GM19438 (cell line): ENCODE measurements at regions not wholly inside any gene's neighbourhood (a gene's known extent, or its start where the extent isn't known, plus 50 kb on each side); places are given as distances from the start of the nearest gene placed in this dataset.

Source experiments
- ATAC-seq: cut with Tn5 transposase; IDR thresholded peaks from one replicate; pipeline ENCODE4 v1.9.1; 2021; ENCODE audit warnings: low read depth; ENCODE audit not compliant: unreplicated experiment

- ATAC-seq = no peak
These were observed 106.7 kb upstream of the TTC29 start for GRCh38 chr4:147052361-147052760.

- ATAC-seq = no peak
These were observed 108.7 kb upstream of the TTC29 start for GRCh38 chr4:147054228-147054872.

GRCh38 chr4:147056940-147057610 is 111.4 kb upstream of the TTC29 start:
- ATAC-seq = peak; percentile 44

- ATAC-seq = peak; percentile 56
These were observed 112.0 kb upstream of the TTC29 start for GRCh38 chr4:147057611-147058190.

GRCh38 chr4:147059064-147059731 is 113.5 kb upstream of the TTC29 start:
- ATAC-seq = no peak

- ATAC-seq = no peak
These were observed 114.7 kb upstream of the TTC29 start for GRCh38 chr4:147060151-147060931.

GRCh38 chr4:147064856-147065255 is 119.2 kb upstream of the TTC29 start:
- no peak for ATAC-seq

GRCh38 chr4:147068564-147068963 is 122.9 kb upstream of the TTC29 start:
- no peak for ATAC-seq

GRCh38 chr4:147071209-147071740 is 125.6 kb upstream of the TTC29 start:
- no peak for ATAC-seq

GRCh38 chr4:147076179-147076578 is 130.5 kb upstream of the TTC29 start:
- ATAC-seq = no peak

- no peak for ATAC-seq
These were observed 131.1 kb upstream of the TTC29 start for GRCh38 chr4:147076728-147077127.

GRCh38 chr4:147078362-147078761 is 132.7 kb upstream of the TTC29 start:
- ATAC-seq = no peak

GRCh38 chr4:147078875-147079658 is 133.4 kb upstream of the TTC29 start:
- no peak for ATAC-seq

- no peak for ATAC-seq
These were observed 139.2 kb upstream of the TTC29 start for GRCh38 chr4:147084861-147085260.

GRCh38 chr4:147085781-147086180 is 140.1 kb upstream of the TTC29 start:
- no peak for ATAC-seq

GRCh38 chr4:147088146-147088545 is 142.5 kb upstream of the TTC29 start:
- ATAC-seq = no peak

GRCh38 chr4:147090486-147090885 is 144.8 kb upstream of the TTC29 start:
- ATAC-seq = no peak

GRCh38 chr4:147093206-147093605 is 147.5 kb upstream of the TTC29 start:
- ATAC-seq = no peak

- ATAC-seq = no peak
These were observed 148.6 kb upstream of the TTC29 start for GRCh38 chr4:147094238-147094637.
